Ovary (tissue), 3 donors: ENCODE measurements at regions not wholly inside any gene's neighbourhood (a gene's known extent, or its start where the extent isn't known, plus 50 kb on each side); places are given as distances from the start of the nearest gene placed in this dataset.

Experiments used
- CTCF ChIP-seq, 3 donors: fragments of 450-650 bp in 2 of 3; fragments of 200-600 bp in 1 of 3; IDR thresholded peaks; one replicate each; pipeline versions ENCODE4 v1.5.1 to v1.8.0; 2016 to 2022; ENCODE audit warnings: antibody characterized with exemption in 3 of 3, mild to moderate bottlenecking in 1 of 3
- EP300 ChIP-seq: sonication (generic); formaldehyde crosslinking; IDR thresholded peaks from one replicate; pipeline ENCODE4 v1.6.1; 2017; ENCODE audit warnings: antibody characterized with exemption
- donor health status: DM: no; HTN: no; CAD: no.

GRCh38 chr18:27865431-27865830 is 311.5 kb downstream of the CDH2 start:
- TF ChIP-seq EP300 (no peak), CTCF (IDR thresholded peaks at IDR 0.05) (no peak)
